Fibroblast of skin of left quadriceps (primary cell): ENCODE measurements at regions not wholly inside any gene's neighbourhood (a gene's known extent, or its start where the extent isn't known, plus 50 kb on each side); places are given as distances from the start of the nearest gene placed in this dataset.

ENCODE experiments used
- DNase-seq, 2 experiments: peaks; one replicate each; pipeline ENCODE4 v3.0.0-alpha.2; 2013; ENCODE audit warnings: low read depth in 2 of 2

GRCh38 chr18:78587626-78588600 is 391.7 kb upstream of the SALL3 start:
- DNase-seq = no peak

- no peak for DNase-seq
Observed at GRCh38 chr18:78589916-78590437, 389.6 kb upstream of the SALL3 start.

GRCh38 chr18:78595453-78595852 is 384.2 kb upstream of the SALL3 start:
- no peak for DNase-seq

GRCh38 chr18:78595924-78596573 is 383.6 kb upstream of the SALL3 start:
- no peak for DNase-seq

- no peak for DNase-seq
Observed at GRCh38 chr18:78596794-78597345, 382.7 kb upstream of the SALL3 start.

- no peak for DNase-seq
Observed at GRCh38 chr18:78601349-78601748, 378.3 kb upstream of the SALL3 start.

GRCh38 chr18:78601923-78602322 is 377.7 kb upstream of the SALL3 start:
- DNase-seq = no peak

- no peak for DNase-seq
Observed at GRCh38 chr18:78602430-78602829, 377.2 kb upstream of the SALL3 start.

- no peak for DNase-seq
Observed at GRCh38 chr18:78603102-78603983, 376.3 kb upstream of the SALL3 start.

GRCh38 chr18:78605255-78605654 is 374.4 kb upstream of the SALL3 start:
- DNase-seq = no peak

GRCh38 chr18:78607221-78607620 is 372.4 kb upstream of the SALL3 start:
- no peak for DNase-seq

GRCh38 chr18:78607784-78608183 is 371.8 kb upstream of the SALL3 start:
- DNase-seq = no peak

- no peak for DNase-seq
Observed at GRCh38 chr18:78610179-78610578, 369.4 kb upstream of the SALL3 start.

GRCh38 chr18:78611201-78611800 is 368.3 kb upstream of the SALL3 start:
- DNase-seq = no peak

GRCh38 chr18:78611869-78612268 is 367.7 kb upstream of the SALL3 start:
- no peak for DNase-seq

GRCh38 chr18:78612318-78612717 is 367.3 kb upstream of the SALL3 start:
- no peak for DNase-seq

- no peak for DNase-seq
Observed at GRCh38 chr18:78612801-78613200, 366.8 kb upstream of the SALL3 start.

GRCh38 chr18:78618726-78619125 is 360.9 kb upstream of the SALL3 start:
- no peak for DNase-seq

- DNase-seq = no peak
Observed at GRCh38 chr18:78619854-78620253, 359.8 kb upstream of the SALL3 start.

- DNase-seq = no peak
Observed at GRCh38 chr18:78620326-78620725, 359.3 kb upstream of the SALL3 start.

- DNase-seq = no peak
Observed at GRCh38 chr18:78621141-78621755, 358.4 kb upstream of the SALL3 start.
